ENCODE measurements at regions not wholly inside any gene's neighbourhood (a gene's known extent, or its start where the extent isn't known, plus 50 kb on each side); places are given as distances from the start of the nearest gene placed in this dataset.
A peak's percentile ranks its signal among the peaks of the same experiment; 100 is the strongest.

DNA sequence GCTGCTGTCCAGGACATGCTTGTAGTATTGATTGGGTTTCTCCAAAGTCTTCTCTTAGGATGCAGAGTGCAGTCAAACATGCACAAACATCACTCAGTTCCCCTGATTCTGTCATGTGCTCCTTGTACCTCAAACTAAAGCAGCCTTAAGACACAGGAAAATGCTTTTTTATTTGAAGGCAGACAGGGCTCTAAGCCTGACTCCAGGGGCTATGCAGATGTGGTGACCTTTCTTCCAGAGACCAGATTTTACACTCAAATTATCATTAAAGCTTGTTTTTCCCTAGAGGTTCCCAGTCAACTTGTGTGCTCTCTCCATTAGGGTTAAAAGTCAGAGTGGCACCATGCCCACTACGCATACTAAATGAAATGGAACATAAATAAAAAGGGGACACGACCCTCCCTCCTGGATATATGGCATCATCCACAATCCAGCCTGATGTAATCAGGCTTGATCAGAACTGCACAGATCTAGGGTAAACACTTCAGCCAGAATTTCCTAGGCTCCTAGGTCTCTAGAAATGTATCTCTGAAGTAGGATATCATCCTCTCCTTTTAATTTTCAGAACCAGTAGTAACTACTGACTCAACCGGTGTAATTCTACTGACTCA, 771.1 kb downstream of the NR2F1-AS1 start:
- ChIA-PET CTCF (no interaction called here), POLR2A (no interaction called here)
- Histone ChIP-seq H3K27ac (ENCODE audit: low read length) (peak overlapping the region; percentile 10; the same call in 1 of the 2 replicates), H3K4me1 (ENCODE audit: control insufficient read depth, insufficient read depth, low read length) (no peaks in the 10 kb centered on the region), H3K4me3 (ENCODE audit: low read depth in 2 of 2, low read length in 2 of 2) (no peak overlapping the region), H3K36me3 (ENCODE audit: control insufficient read depth, insufficient read depth, low read length) (no peaks in the 10 kb centered on the region), H3K27me3 (ENCODE audit: control insufficient read depth, insufficient read depth, low read length) (no peaks in the 10 kb centered on the region), H3K9me3 (ENCODE audit: control insufficient read depth, insufficient read depth, low read depth, low read length) (no peaks in the 10 kb centered on the region)
- ATAC-seq (no peak), DNase-seq (ENCODE audit: low read depth, low spot score) (no peak)
- BruUV-seq (replicated peaks), result no TSS peak
- in situ Hi-C loops (cut with HindIII; ENCODE audit: low pct_unique_long_range_greater_than_20kb, low sequenced_read_pairs) (no loop called here), intact Hi-C loops (cut with micrococcal nuclease; ENCODE audit: unreplicated experiment) (no loop called here)
- TF ChIP-seq SIN3A (IDR thresholded peaks at IDR 0.05; ENCODE audit: borderline replicate concordance, insufficient read depth, low read depth, low read length) (no peak), TCF7L2 (IDR thresholded peaks at IDR 0.05; ENCODE audit: low read depth, low read length) (no peak), REST (IDR thresholded peaks at IDR 0.05; ENCODE audit: insufficient read depth in 1 of 2, low read depth in 2 of 2, low read length in 1 of 2) (no peak), POLR2AphosphoS5 (IDR thresholded peaks at IDR 0.05; ENCODE audit: low read depth, low read length) (no peak)
- TF ChIP-seq, protein P1, sequence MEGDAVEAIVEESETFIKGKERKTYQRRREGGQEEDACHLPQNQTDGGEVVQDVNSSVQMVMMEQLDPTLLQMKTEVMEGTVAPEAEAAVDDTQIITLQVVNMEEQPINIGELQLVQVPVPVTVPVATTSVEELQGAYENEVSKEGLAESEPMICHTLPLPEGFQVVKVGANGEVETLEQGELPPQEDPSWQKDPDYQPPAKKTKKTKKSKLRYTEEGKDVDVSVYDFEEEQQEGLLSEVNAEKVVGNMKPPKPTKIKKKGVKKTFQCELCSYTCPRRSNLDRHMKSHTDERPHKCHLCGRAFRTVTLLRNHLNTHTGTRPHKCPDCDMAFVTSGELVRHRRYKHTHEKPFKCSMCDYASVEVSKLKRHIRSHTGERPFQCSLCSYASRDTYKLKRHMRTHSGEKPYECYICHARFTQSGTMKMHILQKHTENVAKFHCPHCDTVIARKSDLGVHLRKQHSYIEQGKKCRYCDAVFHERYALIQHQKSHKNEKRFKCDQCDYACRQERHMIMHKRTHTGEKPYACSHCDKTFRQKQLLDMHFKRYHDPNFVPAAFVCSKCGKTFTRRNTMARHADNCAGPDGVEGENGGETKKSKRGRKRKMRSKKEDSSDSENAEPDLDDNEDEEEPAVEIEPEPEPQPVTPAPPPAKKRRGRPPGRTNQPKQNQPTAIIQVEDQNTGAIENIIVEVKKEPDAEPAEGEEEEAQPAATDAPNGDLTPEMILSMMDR (IDR thresholded peaks at IDR 0.05), result no peak

GRCh38 chr5:92808474-92808873, 772.5 kb downstream of the NR2F1-AS1 start:
- Histone ChIP-seq H3K27ac (ENCODE audit: low read length) (peak overlapping the region; percentile 44; the same call in 1 of the 2 replicates), H3K36me3 (ENCODE audit: control insufficient read depth, insufficient read depth, low read length) (no peaks in the 10 kb centered on the region), H3K27me3 (ENCODE audit: control insufficient read depth, insufficient read depth, low read length) (no peaks in the 10 kb centered on the region), H3K4me3 (ENCODE audit: low read depth in 2 of 2, low read length in 2 of 2) (no peak overlapping the region), H3K4me1 (ENCODE audit: control insufficient read depth, insufficient read depth, low read length) (no peaks in the 10 kb centered on the region), H3K9me3 (ENCODE audit: control insufficient read depth, insufficient read depth, low read depth, low read length) (0 out of 2 replicates have a peak, but pooled peaks cover 3% of the 10 kb centered on the region)
- in situ Hi-C loops (cut with HindIII; ENCODE audit: low pct_unique_long_range_greater_than_20kb, low sequenced_read_pairs), result no loop called here
- no peak for DNase-seq (ENCODE audit: low read depth, low spot score)
- no peak for TF ChIP-seq REST (IDR thresholded peaks at IDR 0.05; ENCODE audit: insufficient read depth in 1 of 2, low read depth in 2 of 2, low read length in 1 of 2)
- TF ChIP-seq TCF7L2 (IDR thresholded peaks at IDR 0.05; ENCODE audit: low read depth, low read length), result no peak
- TF ChIP-seq SIN3A (IDR thresholded peaks at IDR 0.05; ENCODE audit: borderline replicate concordance, insufficient read depth, low read depth, low read length), result no peak
- TF ChIP-seq POLR2AphosphoS5 (IDR thresholded peaks at IDR 0.05; ENCODE audit: low read depth, low read length), result no peak
- TF ChIP-seq, protein P1 (IDR thresholded peaks at IDR 0.05), result no peak
- intact Hi-C loops (cut with micrococcal nuclease; ENCODE audit: unreplicated experiment), result no loop called here
- ChIA-PET POLR2A (no interaction called here), CTCF (no interaction called here)
- no TSS peak for BruUV-seq (replicated peaks)
- no peak for ATAC-seq
